ENCODE measurements at regions not wholly inside any gene's neighbourhood (a gene's known extent, or its start where the extent isn't known, plus 50 kb on each side); places are given as distances from the start of the nearest gene placed in this dataset.

- H3K4me2 ChIP-seq (ENCODE audit: low read length) = no peak overlapping the region
- no peaks in the 10 kb centered on the region for H3K4me1 Mint-ChIP-seq (ENCODE audit: low read depth, unreplicated experiment)
- no peak overlapping the region for H3K4me3 Mint-ChIP-seq (ENCODE audit: unreplicated experiment)
- H3K4me1 ChIP-seq (ENCODE audit: insufficient read depth, low read length) = no peaks in the 10 kb centered on the region
- H3K36me3 Mint-ChIP-seq (ENCODE audit: low read depth, unreplicated experiment) = no peaks in the 10 kb centered on the region
- H3K27me3 ChIP-seq (ENCODE audit: insufficient read depth, low read length) = no peaks in the 10 kb centered on the region
- no peak overlapping the region for H3K27ac Mint-ChIP-seq (ENCODE audit: unreplicated experiment)
- H3K9me3 Mint-ChIP-seq (ENCODE audit: unreplicated experiment) = no peaks in the 10 kb centered on the region
- H3K36me3 ChIP-seq (ENCODE audit: insufficient read depth, low read length) = no peaks in the 10 kb centered on the region
- no peak overlapping the region for H3K4me3 ChIP-seq (ENCODE audit: insufficient read depth, low read depth, low read length)
- FAIRE-seq (no peak), DNase-seq (ENCODE audit: low read depth) (no peak)
- H3K9ac ChIP-seq (ENCODE audit: low read length) = no peak overlapping the region
- no peaks in the 10 kb centered on the region for H3K9me3 ChIP-seq (ENCODE audit: insufficient read depth, low read depth, low read length)
- no peaks in the 10 kb centered on the region for H4K20me1 ChIP-seq (ENCODE audit: insufficient read depth, low read length)
- no peaks in the 10 kb centered on the region for H3K79me2 ChIP-seq (ENCODE audit: insufficient read depth, low read length)
- no peak overlapping the region for H2AFZ ChIP-seq (ENCODE audit: low read depth, low read length)
- no peaks in the 10 kb centered on the region for H3K27me3 Mint-ChIP-seq (ENCODE audit: low read depth, unreplicated experiment)
- TF ChIP-seq CTCF (IDR thresholded peaks at IDR 0.05; ENCODE audit: insufficient read depth, low read depth, low read length) (no peak), EZH2 (IDR thresholded peaks at IDR 0.05; ENCODE audit: insufficient read depth, low read length) (no peak)
- no peak overlapping the region for H3K27ac ChIP-seq (ENCODE audit: low read depth, low read length)
Measured at GRCh38 chr10:81541517-81541916, 333.5 kb upstream of the NRG3 start.

GRCh38 chr10:81546243-81546642 is 328.8 kb upstream of the NRG3 start:
- no peak overlapping the region for H2AFZ ChIP-seq (ENCODE audit: low read depth, low read length)
- TF ChIP-seq EZH2 (IDR thresholded peaks at IDR 0.05; ENCODE audit: insufficient read depth, low read length) (no peak), CTCF (IDR thresholded peaks at IDR 0.05; ENCODE audit: insufficient read depth, low read depth, low read length) (no peak)
- Mint-ChIP-seq H3K9me3 (ENCODE audit: unreplicated experiment) (peaks cover 4% of the 10 kb centered on the region), H3K27me3 (ENCODE audit: low read depth, unreplicated experiment) (no peaks in the 10 kb centered on the region), H3K4me3 (ENCODE audit: unreplicated experiment) (no peak overlapping the region), H3K36me3 (ENCODE audit: low read depth, unreplicated experiment) (no peaks in the 10 kb centered on the region), H3K27ac (ENCODE audit: unreplicated experiment) (no peak overlapping the region), H3K4me1 (ENCODE audit: low read depth, unreplicated experiment) (no peaks in the 10 kb centered on the region)
- no peaks in the 10 kb centered on the region for H3K9me3 ChIP-seq (ENCODE audit: insufficient read depth, low read depth, low read length)
- FAIRE-seq (no peak), DNase-seq (ENCODE audit: low read depth) (no peak)
- no peak overlapping the region for H3K9ac ChIP-seq (ENCODE audit: low read length)
- H3K4me2 ChIP-seq (ENCODE audit: low read length) = no peak overlapping the region
- no peaks in the 10 kb centered on the region for H4K20me1 ChIP-seq (ENCODE audit: insufficient read depth, low read length)
- no peaks in the 10 kb centered on the region for H3K27me3 ChIP-seq (ENCODE audit: insufficient read depth, low read length)
- H3K4me3 ChIP-seq (ENCODE audit: insufficient read depth, low read depth, low read length) = no peak overlapping the region
- H3K79me2 ChIP-seq (ENCODE audit: insufficient read depth, low read length) = no peaks in the 10 kb centered on the region
- no peak overlapping the region for H3K27ac ChIP-seq (ENCODE audit: low read depth, low read length)
- H3K4me1 ChIP-seq (ENCODE audit: insufficient read depth, low read length) = no peaks in the 10 kb centered on the region
- H3K36me3 ChIP-seq (ENCODE audit: insufficient read depth, low read length) = no peaks in the 10 kb centered on the region

- no peaks in the 10 kb centered on the region for H3K27me3 ChIP-seq (ENCODE audit: insufficient read depth, low read length)
- H3K27ac ChIP-seq (ENCODE audit: low read depth, low read length) = no peak overlapping the region
- FAIRE-seq = no peak
- Mint-ChIP-seq H3K36me3 (ENCODE audit: low read depth, unreplicated experiment) (no peaks in the 10 kb centered on the region), H3K4me3 (ENCODE audit: unreplicated experiment) (no peak overlapping the region), H3K27ac (ENCODE audit: unreplicated experiment) (no peak overlapping the region), H3K27me3 (ENCODE audit: low read depth, unreplicated experiment) (no peaks in the 10 kb centered on the region), H3K4me1 (ENCODE audit: low read depth, unreplicated experiment) (no peaks in the 10 kb centered on the region), H3K9me3 (ENCODE audit: unreplicated experiment) (peaks cover 4% of the 10 kb centered on the region)
- H3K4me3 ChIP-seq (ENCODE audit: insufficient read depth, low read depth, low read length) = no peak overlapping the region
- H4K20me1 ChIP-seq (ENCODE audit: insufficient read depth, low read length) = no peaks in the 10 kb centered on the region
- H3K9ac ChIP-seq (ENCODE audit: low read length) = no peak overlapping the region
- no peaks in the 10 kb centered on the region for H3K4me1 ChIP-seq (ENCODE audit: insufficient read depth, low read length)
- no peaks in the 10 kb centered on the region for H3K79me2 ChIP-seq (ENCODE audit: insufficient read depth, low read length)
- H3K9me3 ChIP-seq (ENCODE audit: insufficient read depth, low read depth, low read length) = no peaks in the 10 kb centered on the region
- TF ChIP-seq EZH2 (IDR thresholded peaks at IDR 0.05; ENCODE audit: insufficient read depth, low read length) (no peak), CTCF (IDR thresholded peaks at IDR 0.05; ENCODE audit: insufficient read depth, low read depth, low read length) (no peak)
- no peak overlapping the region for H2AFZ ChIP-seq (ENCODE audit: low read depth, low read length)
- no peak for DNase-seq (ENCODE audit: low read depth)
- H3K4me2 ChIP-seq (ENCODE audit: low read length) = no peak overlapping the region
- H3K36me3 ChIP-seq (ENCODE audit: insufficient read depth, low read length) = no peaks in the 10 kb centered on the region
Measured at GRCh38 chr10:81548160-81548559, 326.8 kb upstream of the NRG3 start.

Measured in astrocyte (in vitro differentiated cells and primary cell).